Smooth muscle cell (in vitro differentiated cells): ENCODE measurements at regions not wholly inside any gene's neighbourhood (a gene's known extent, or its start where the extent isn't known, plus 50 kb on each side); places are given as distances from the start of the nearest gene placed in this dataset.
A peak's percentile ranks its signal among the peaks of the same experiment; 100 is the strongest.

ENCODE experiments used
- DNase-seq: peaks from one replicate; lab custom pipeline; 2025; ENCODE audit not compliant: unreplicated experiment; lab: John Stamatoyannopoulos, UW
- H2AFZ ChIP-seq: fragments of 200-600 bp; sonication (generic); 2 replicates; pipeline ENCODE4 v1.6.0; 2016; ENCODE audit warnings: antibody characterized with exemption, low read depth, mild to moderate bottlenecking
- H3F3A ChIP-seq: fragments of 200-600 bp; sonication (generic); 2 replicates; pipeline ENCODE4 v1.6.0; 2017; ENCODE audit warnings: antibody characterized with exemption, low read depth
- H3K27ac ChIP-seq: fragments of 200-600 bp; sonication (generic); 2 replicates; pipeline ENCODE4 v1.5.1; 2016; ENCODE audit warnings: low read depth, mild to moderate bottlenecking
- H3K27me3 ChIP-seq: fragments of 200-600 bp; sonication (generic); 2 replicates; pipeline ENCODE4 v1.6.1; 2016; ENCODE audit warnings: low read depth, mild to moderate bottlenecking
- H3K36me3 ChIP-seq: fragments of 200-600 bp; sonication (generic); 2 replicates; pipeline ENCODE4 v1.5.1; 2016; ENCODE audit warnings: low read depth
- H3K4me1 ChIP-seq: fragments of 200-600 bp; sonication (generic); 2 replicates; pipeline ENCODE4 v1.5.1; 2016; ENCODE audit warnings: low read depth
- H3K4me2 ChIP-seq: fragments of 200-600 bp; sonication (generic); 2 replicates; pipeline ENCODE4 v1.6.0; 2016; ENCODE audit warnings: mild to moderate bottlenecking
- H3K4me3 ChIP-seq: fragments of 200-600 bp; sonication (generic); 2 replicates; pipeline ENCODE4 v1.5.1; 2016; ENCODE audit warnings: mild to moderate bottlenecking
- H3K79me2 ChIP-seq: fragments of 200-600 bp; sonication (generic); 2 replicates; pipeline ENCODE4 v1.6.0; 2016; ENCODE audit warnings: low read depth, mild to moderate bottlenecking
- H3K9ac ChIP-seq: fragments of 200-600 bp; sonication (generic); 2 replicates; pipeline ENCODE4 v1.6.0; 2016; ENCODE audit warnings: low read depth
- H3K9me3 ChIP-seq: fragments of 200-600 bp; sonication (generic); replicated peaks from 2 replicates; pipeline ENCODE4 v1.5.1; 2016; ENCODE audit warnings: low read depth
- H4K20me1 ChIP-seq: fragments of 200-600 bp; sonication (generic); 2 replicates; pipeline ENCODE4 v1.6.0; 2016; ENCODE audit warnings: low read depth
- CTCF ChIP-seq: fragments of 200-600 bp; sonication (generic); IDR thresholded peaks from 2 replicates; pipeline ENCODE4 v1.5.1; 2017; ENCODE audit warnings: borderline replicate concordance, mild to moderate bottlenecking, antibody characterized with exemption; ENCODE audit not compliant: insufficient read depth, poor library complexity, severe bottlenecking
- WGBS: methylation state at CpG from one replicate; pipeline ENCODE4 v1.1.7; 2016; ENCODE audit warnings: low lambda C conversion rate; 5-methylcytosine and 5-hydroxymethylcytosine counted together

- no peak for DNase-seq
- Histone ChIP-seq H3K36me3 (no peaks in the 10 kb centered on the region), H3K79me2 (no peaks in the 10 kb centered on the region), H3K4me3 (no peak overlapping the region), H3K4me2 (peak overlapping the region; percentile 63), H3K27ac (no peak overlapping the region), H4K20me1 (no peaks in the 10 kb centered on the region), H3K9me3 (no peaks in the 10 kb centered on the region), H3K4me1 (peaks cover 5% of the 10 kb centered on the region), H3K27me3 (no peaks in the 10 kb centered on the region), H3K9ac (no peak overlapping the region), H2AFZ (no peak overlapping the region), H3F3A (no peaks in the 10 kb centered on the region)
- TF ChIP-seq CTCF = no peak
- WGBS = 24% methylated on average over 10 of the region's 10 CpGs
These were observed 192.3 kb upstream of the MAF start for GRCh38 chr16:79792664-79793351.

GRCh38 chr16:79792076-79792475 is 191.5 kb upstream of the MAF start:
- DNase-seq = no peak
- no peaks in the 10 kb centered on the region for H4K20me1 ChIP-seq
- H3K27ac ChIP-seq = no peak overlapping the region
- H3K4me3 ChIP-seq = no peak overlapping the region
- no peak for TF ChIP-seq CTCF
- H3K4me2 ChIP-seq = peak overlapping the region; percentile 63
- no peaks in the 10 kb centered on the region for H3F3A ChIP-seq
- no peak overlapping the region for H2AFZ ChIP-seq
- no peaks in the 10 kb centered on the region for H3K9me3 ChIP-seq
- H3K27me3 ChIP-seq = no peaks in the 10 kb centered on the region
- 75% methylated on average over 6 of the region's 6 CpGs for WGBS
- no peaks in the 10 kb centered on the region for H3K79me2 ChIP-seq
- H3K36me3 ChIP-seq = no peaks in the 10 kb centered on the region
- no peak overlapping the region for H3K9ac ChIP-seq
- H3K4me1 ChIP-seq = peaks cover 5% of the 10 kb centered on the region

- WGBS = 82% methylated on average over 6 of the region's 6 CpGs
- Histone ChIP-seq H3K27ac (no peak overlapping the region), H3K9ac (no peak overlapping the region), H4K20me1 (no peaks in the 10 kb centered on the region), H3K4me3 (no peak overlapping the region), H3K27me3 (no peaks in the 10 kb centered on the region), H3K9me3 (no peaks in the 10 kb centered on the region), H3K4me2 (no peak overlapping the region), H3K36me3 (no peaks in the 10 kb centered on the region), H2AFZ (no peak overlapping the region), H3K4me1 (peaks cover 5% of the 10 kb centered on the region), H3K79me2 (no peaks in the 10 kb centered on the region), H3F3A (no peaks in the 10 kb centered on the region)
- DNase-seq = no peak
- no peak for TF ChIP-seq CTCF
These were observed 190.3 kb upstream of the MAF start for GRCh38 chr16:79790854-79791253.

GRCh38 chr16:79788949-79789348 is 188.4 kb upstream of the MAF start:
- H4K20me1 ChIP-seq = no peaks in the 10 kb centered on the region
- H2AFZ ChIP-seq = no peak overlapping the region
- no peaks in the 10 kb centered on the region for H3K9me3 ChIP-seq
- no peaks in the 10 kb centered on the region for H3K27me3 ChIP-seq
- H3K4me1 ChIP-seq = peaks cover 5% of the 10 kb centered on the region
- 67% methylated on average over 5 of the region's 5 CpGs for WGBS
- no peak for TF ChIP-seq CTCF
- no peaks in the 10 kb centered on the region for H3F3A ChIP-seq
- H3K4me3 ChIP-seq = no peak overlapping the region
- no peak for DNase-seq
- no peaks in the 10 kb centered on the region for H3K79me2 ChIP-seq
- H3K9ac ChIP-seq = no peak overlapping the region
- no peak overlapping the region for H3K27ac ChIP-seq
- no peaks in the 10 kb centered on the region for H3K36me3 ChIP-seq
- no peak overlapping the region for H3K4me2 ChIP-seq
